ENCODE measurements at regions not wholly inside any gene's neighbourhood (a gene's known extent, or its start where the extent isn't known, plus 50 kb on each side); places are given as distances from the start of the nearest gene placed in this dataset.

GRCh38 chr18:48488388-48488850, 50.4 kb upstream of the CTIF start:
- no peak for DNase-seq
- in situ Hi-C loops (cut with MboI; ENCODE audit: low pct_unique_long_range_greater_than_20kb, low sequenced_read_pairs), result no loop called here

GRCh38 chr18:48486754-48487153, 52.1 kb upstream of the CTIF start:
- DNase-seq, result no peak
- in situ Hi-C loops (cut with MboI; ENCODE audit: low pct_unique_long_range_greater_than_20kb, low sequenced_read_pairs), result no loop called here

- DNase-seq, result no peak
- in situ Hi-C loops (cut with MboI; ENCODE audit: low pct_unique_long_range_greater_than_20kb, low sequenced_read_pairs), result no loop called here
These were observed 52.9 kb upstream of the CTIF start for GRCh38 chr18:48485828-48486405.

- DNase-seq, result peak; percentile 66
- in situ Hi-C loops (cut with MboI; ENCODE audit: low pct_unique_long_range_greater_than_20kb, low sequenced_read_pairs), result no loop called here
These were observed 57.7 kb upstream of the CTIF start for GRCh38 chr18:48481092-48481491.

- in situ Hi-C loops (cut with MboI; ENCODE audit: low pct_unique_long_range_greater_than_20kb, low sequenced_read_pairs), result loop anchor here (10.0 kb wide), 1 partner anchor 185 kb away; no protein-coding TSS in a partner anchor
These were observed 59.3 kb upstream of the CTIF start for GRCh38 chr18:48479531-48479930.

GRCh38 chr18:48477348-48477747, 61.5 kb upstream of the CTIF start:
- no peak for DNase-seq
- in situ Hi-C loops (cut with MboI; ENCODE audit: low pct_unique_long_range_greater_than_20kb, low sequenced_read_pairs), result loop anchor here (10.0 kb wide), 1 partner anchor 187 kb away; no protein-coding TSS in a partner anchor

More at GRCh38 chr18:48479531-48479930, 59.3 kb upstream of the CTIF start:
- DNase-seq, result no peak

GRCh38 chr18:48476550-48476917, 62.3 kb upstream of the CTIF start:
- no peak for DNase-seq
- in situ Hi-C loops (cut with MboI; ENCODE audit: low pct_unique_long_range_greater_than_20kb, low sequenced_read_pairs), result loop anchor here (10.0 kb wide), 1 partner anchor 188 kb away; no protein-coding TSS in a partner anchor

GRCh38 chr18:48475635-48476549, 62.9 kb upstream of the CTIF start:
- DNase-seq, result peak; percentile 75
- in situ Hi-C loops (cut with MboI; ENCODE audit: low pct_unique_long_range_greater_than_20kb, low sequenced_read_pairs), result loop anchor here (10.0 kb wide), 1 partner anchor 189 kb away; no protein-coding TSS in a partner anchor

GRCh38 chr18:48473816-48474215, 64.6 kb upstream of the ZBTB7C start:
- DNase-seq, result no peak
- in situ Hi-C loops (cut with MboI; ENCODE audit: low pct_unique_long_range_greater_than_20kb, low sequenced_read_pairs), result loop anchor here (10.0 kb wide), 1 partner anchor 191 kb away; no protein-coding TSS in a partner anchor

GRCh38 chr18:48472610-48473009, 63.4 kb upstream of the ZBTB7C start:
- no peak for DNase-seq
- in situ Hi-C loops (cut with MboI; ENCODE audit: low pct_unique_long_range_greater_than_20kb, low sequenced_read_pairs), result loop anchor here (10.0 kb wide), 1 partner anchor 192 kb away; no protein-coding TSS in a partner anchor

GRCh38 chr18:48470484-48471180, 61.4 kb upstream of the ZBTB7C start:
- DNase-seq, result no peak
- in situ Hi-C loops (cut with MboI; ENCODE audit: low pct_unique_long_range_greater_than_20kb, low sequenced_read_pairs), result loop anchor here (10.0 kb wide), 1 partner anchor 194 kb away; no protein-coding TSS in a partner anchor

GRCh38 chr18:48468151-48468550, 59.0 kb upstream of the ZBTB7C start:
- no peak for DNase-seq
- in situ Hi-C loops (cut with MboI; ENCODE audit: low pct_unique_long_range_greater_than_20kb, low sequenced_read_pairs), result no loop called here

- in situ Hi-C loops (cut with MboI; ENCODE audit: low pct_unique_long_range_greater_than_20kb, low sequenced_read_pairs), result no loop called here
- no peak for DNase-seq
These were observed 58.0 kb upstream of the ZBTB7C start for GRCh38 chr18:48467231-48467630.

GRCh38 chr18:48462510-48462909, 53.3 kb upstream of the ZBTB7C start:
- DNase-seq, result no peak
- in situ Hi-C loops (cut with MboI; ENCODE audit: low pct_unique_long_range_greater_than_20kb, low sequenced_read_pairs), result no loop called here

- no peak for DNase-seq
- in situ Hi-C loops (cut with MboI; ENCODE audit: low pct_unique_long_range_greater_than_20kb, low sequenced_read_pairs), result no loop called here
These were observed 51.9 kb upstream of the ZBTB7C start for GRCh38 chr18:48460929-48461583.

GRCh38 chr18:48459465-48459864, 50.3 kb upstream of the ZBTB7C start:
- in situ Hi-C loops (cut with MboI; ENCODE audit: low pct_unique_long_range_greater_than_20kb, low sequenced_read_pairs), result no loop called here
- DNase-seq, result peak; percentile 60

- DNase-seq, result peak; percentile 28
- in situ Hi-C loops (cut with MboI; ENCODE audit: low pct_unique_long_range_greater_than_20kb, low sequenced_read_pairs), result no loop called here
These were observed 49.8 kb upstream of the ZBTB7C start for GRCh38 chr18:48459016-48459415.

All from KBM-7 (cell line).